ENCODE measurements at regions not wholly inside any gene's neighbourhood (a gene's known extent, or its start where the extent isn't known, plus 50 kb on each side); places are given as distances from the start of the nearest gene placed in this dataset.
"Not testable (repeated sequence)": the region's sequence is repeated elsewhere in the genome, so short reads cannot be mapped to it uniquely, and the experiment has no call there.

DNA sequence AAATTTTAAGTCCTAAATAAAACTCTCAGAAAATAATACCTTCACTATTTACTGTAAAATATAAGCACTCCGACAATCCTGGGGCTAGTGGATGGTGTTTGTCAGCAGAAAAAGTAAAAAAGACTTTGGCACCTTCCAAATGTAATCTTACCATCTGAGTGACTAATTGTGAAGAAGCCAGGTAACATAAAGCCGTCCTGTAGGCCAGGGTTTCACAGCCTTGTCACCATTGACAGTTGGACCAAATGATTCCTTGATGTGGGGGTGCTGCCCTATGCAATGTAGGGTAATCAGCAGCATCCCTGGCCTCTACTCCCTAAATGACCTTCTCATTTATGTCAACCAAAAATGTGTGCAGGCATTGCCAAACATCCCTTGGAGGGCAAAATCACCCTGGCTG lies 87.2 kb downstream of the CAPZA3 start:
- CTCF ChIA-PET = no interaction called here
- intact Hi-C loops (cut with micrococcal nuclease) = no loop called here
- H3K4me1 Mint-ChIP-seq (ENCODE audit: low read depth) = no peaks in the 10 kb centered on the region
- no peak overlapping the region for H3K27ac Mint-ChIP-seq
- H3K4me3 Mint-ChIP-seq = no peak overlapping the region
- no peaks in the 10 kb centered on the region for H3K27me3 Mint-ChIP-seq
- TF ChIP-seq, protein P1, sequence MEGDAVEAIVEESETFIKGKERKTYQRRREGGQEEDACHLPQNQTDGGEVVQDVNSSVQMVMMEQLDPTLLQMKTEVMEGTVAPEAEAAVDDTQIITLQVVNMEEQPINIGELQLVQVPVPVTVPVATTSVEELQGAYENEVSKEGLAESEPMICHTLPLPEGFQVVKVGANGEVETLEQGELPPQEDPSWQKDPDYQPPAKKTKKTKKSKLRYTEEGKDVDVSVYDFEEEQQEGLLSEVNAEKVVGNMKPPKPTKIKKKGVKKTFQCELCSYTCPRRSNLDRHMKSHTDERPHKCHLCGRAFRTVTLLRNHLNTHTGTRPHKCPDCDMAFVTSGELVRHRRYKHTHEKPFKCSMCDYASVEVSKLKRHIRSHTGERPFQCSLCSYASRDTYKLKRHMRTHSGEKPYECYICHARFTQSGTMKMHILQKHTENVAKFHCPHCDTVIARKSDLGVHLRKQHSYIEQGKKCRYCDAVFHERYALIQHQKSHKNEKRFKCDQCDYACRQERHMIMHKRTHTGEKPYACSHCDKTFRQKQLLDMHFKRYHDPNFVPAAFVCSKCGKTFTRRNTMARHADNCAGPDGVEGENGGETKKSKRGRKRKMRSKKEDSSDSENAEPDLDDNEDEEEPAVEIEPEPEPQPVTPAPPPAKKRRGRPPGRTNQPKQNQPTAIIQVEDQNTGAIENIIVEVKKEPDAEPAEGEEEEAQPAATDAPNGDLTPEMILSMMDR (IDR thresholded peaks at IDR 0.05) = no peak
- peaks cover 9% of the 10 kb centered on the region for H3K9me3 Mint-ChIP-seq
- DNase-seq (no peak), ATAC-seq (no peak)
- POLR2A ChIA-PET = no interaction called here
- no peaks in the 10 kb centered on the region for H3K36me3 Mint-ChIP-seq (ENCODE audit: low read depth)

DNA sequence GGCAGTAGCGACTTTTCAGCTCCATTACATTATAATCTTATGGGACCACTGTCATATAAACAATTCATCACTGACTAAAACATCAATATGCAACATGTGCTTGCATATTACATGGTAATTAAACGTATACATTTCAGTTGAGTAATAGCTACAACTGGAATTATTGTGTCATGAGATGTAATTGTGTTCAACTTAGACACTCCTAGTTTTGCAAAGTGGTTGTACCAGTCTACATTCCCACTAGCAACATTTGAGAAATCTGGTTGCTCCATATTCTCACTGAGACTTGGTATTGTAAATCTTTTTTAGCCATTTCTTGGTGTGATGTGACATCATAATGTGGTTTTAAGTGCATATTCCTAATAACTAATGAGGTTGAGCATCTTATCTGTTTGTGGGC lies 90.0 kb downstream of the CAPZA3 start:
- ATAC-seq (no peak), DNase-seq (no peak)
- intact Hi-C loops (cut with micrococcal nuclease) = no loop called here
- Mint-ChIP-seq H3K27me3 (peaks cover 2% of the 10 kb centered on the region), H3K9me3 (peaks cover 9% of the 10 kb centered on the region), H3K4me3 (no peak overlapping the region), H3K27ac (no peak overlapping the region), H3K36me3 (ENCODE audit: low read depth) (no peaks in the 10 kb centered on the region), H3K4me1 (ENCODE audit: low read depth) (no peaks in the 10 kb centered on the region)
- TF ChIP-seq, protein P1 (IDR thresholded peaks at IDR 0.05) = no peak
- ChIA-PET POLR2A (no interaction called here), CTCF (no interaction called here)

DNA sequence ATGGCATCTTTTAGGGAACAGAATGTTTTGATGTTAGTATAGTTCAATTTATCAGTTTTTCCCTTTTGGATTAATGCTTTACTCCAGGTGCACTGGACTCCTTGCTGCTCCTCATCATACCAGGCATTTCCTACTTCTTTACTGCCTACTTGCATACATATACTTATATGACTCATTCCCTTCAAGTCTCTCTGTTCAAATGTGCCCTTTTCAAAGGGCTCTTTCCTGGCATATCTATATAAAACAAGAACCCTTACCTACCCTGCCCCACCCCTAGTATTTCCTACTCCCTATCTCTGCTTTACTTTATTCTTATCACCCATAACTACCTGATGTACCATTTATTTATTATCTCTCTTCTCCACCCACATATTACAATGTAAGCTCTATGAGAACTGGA lies 90.6 kb downstream of the CAPZA3 start:
- ChIA-PET POLR2A (no interaction called here), CTCF (no interaction called here)
- H3K9me3 Mint-ChIP-seq = peaks cover 9% of the 10 kb centered on the region
- H3K36me3 Mint-ChIP-seq (ENCODE audit: low read depth) = no peaks in the 10 kb centered on the region
- TF ChIP-seq, protein P1 (IDR thresholded peaks at IDR 0.05) = no peak
- ATAC-seq = no peak
- DNase-seq = no peak
- no peak overlapping the region for H3K4me3 Mint-ChIP-seq
- H3K27me3 Mint-ChIP-seq = peaks cover 2% of the 10 kb centered on the region
- intact Hi-C loops (cut with micrococcal nuclease) = no loop called here
- no peak overlapping the region for H3K27ac Mint-ChIP-seq
- no peaks in the 10 kb centered on the region for H3K4me1 Mint-ChIP-seq (ENCODE audit: low read depth)

DNA sequence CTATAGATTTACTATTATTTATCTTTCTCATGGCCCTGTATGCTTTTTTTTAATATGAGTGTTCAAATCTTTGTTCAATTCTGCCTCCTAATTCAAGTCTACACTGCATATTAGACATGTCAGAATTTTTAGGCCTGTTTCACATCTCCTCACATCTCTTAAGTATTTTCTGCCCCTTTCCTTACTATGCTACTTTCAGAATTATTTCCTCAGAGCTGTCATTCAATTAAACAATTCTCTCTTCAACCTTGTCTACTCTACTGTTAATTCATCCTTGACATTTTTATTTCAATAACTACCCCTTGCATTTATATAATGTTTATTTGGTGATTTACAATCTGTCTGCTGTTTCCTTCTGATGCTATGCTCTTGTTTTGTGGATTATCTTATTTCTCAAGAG lies 91.1 kb downstream of the CAPZA3 start:
- H3K27ac Mint-ChIP-seq = no peak overlapping the region
- intact Hi-C loops (cut with micrococcal nuclease) = no loop called here

DNA sequence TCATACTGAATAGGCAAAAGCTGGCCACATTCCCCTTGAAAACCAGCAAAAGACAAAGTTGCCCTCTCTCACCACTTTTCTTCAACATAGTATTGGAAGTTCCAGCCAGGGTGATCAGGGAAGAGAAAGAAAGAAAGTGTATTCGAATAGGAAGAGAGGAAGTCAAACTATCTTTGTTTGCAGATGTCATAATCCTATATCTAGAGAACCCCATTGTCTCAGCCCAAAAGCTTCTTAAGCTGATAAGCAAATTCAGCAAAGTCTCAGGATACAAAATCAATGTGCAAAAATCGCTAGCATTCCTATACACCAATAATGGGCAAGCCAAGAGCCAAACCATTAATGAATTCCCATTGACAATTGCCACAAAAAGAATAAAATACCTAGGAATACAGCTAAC lies 95.0 kb downstream of the CAPZA3 start:
- ATAC-seq; H3K27ac Mint-ChIP-seq; POLR2A ChIA-PET; H3K36me3 Mint-ChIP-seq (ENCODE audit: low read depth); CTCF ChIA-PET; H3K4me3 Mint-ChIP-seq; H3K4me1 Mint-ChIP-seq (ENCODE audit: low read depth); intact Hi-C loops (cut with micrococcal nuclease); H3K9me3 Mint-ChIP-seq; DNase-seq; H3K27me3 Mint-ChIP-seq: not testable (repeated sequence)

More for the DNA sequence above, 91.1 kb downstream of the CAPZA3 start:
- H3K4me1 Mint-ChIP-seq (ENCODE audit: low read depth) = no peaks in the 10 kb centered on the region
- H3K9me3 Mint-ChIP-seq = peaks cover 9% of the 10 kb centered on the region
- H3K4me3 Mint-ChIP-seq = no peak overlapping the region
- POLR2A ChIA-PET = no interaction called here
- CTCF ChIA-PET = interaction anchor here (0.8 kb wide), 1 partner anchor 357 kb away, joined by 4 read pairs; no protein-coding TSS in a partner anchor
- ATAC-seq = no peak
- DNase-seq = no peak
- TF ChIP-seq, protein P1 (IDR thresholded peaks at IDR 0.05) = no peak
- H3K27me3 Mint-ChIP-seq = peaks cover 2% of the 10 kb centered on the region
- no peaks in the 10 kb centered on the region for H3K36me3 Mint-ChIP-seq (ENCODE audit: low read depth)

DNA sequence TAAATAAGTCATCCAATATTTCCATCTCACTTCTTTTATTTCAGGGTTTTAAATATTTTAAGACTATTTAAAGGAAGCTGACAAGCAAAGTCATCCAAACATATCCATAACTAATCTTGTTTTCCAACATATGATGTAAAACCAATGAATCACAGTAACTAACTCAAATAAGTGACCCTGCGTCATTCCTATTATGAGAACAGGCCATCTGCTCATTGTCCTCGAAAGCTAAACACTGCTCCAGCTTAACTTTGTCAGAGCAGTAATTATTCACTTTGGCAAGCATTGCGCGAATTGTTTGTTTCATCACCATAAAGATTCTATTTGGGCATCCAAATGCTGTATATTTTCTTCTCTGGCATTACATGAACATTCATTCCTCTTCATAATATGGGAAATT lies 99.1 kb downstream of the CAPZA3 start:
- Mint-ChIP-seq H3K9me3 (peaks cover 2% of the 10 kb centered on the region), H3K27ac (no peak overlapping the region), H3K27me3 (no peaks in the 10 kb centered on the region), H3K36me3 (ENCODE audit: low read depth) (no peaks in the 10 kb centered on the region), H3K4me1 (ENCODE audit: low read depth) (no peaks in the 10 kb centered on the region), H3K4me3 (no peak overlapping the region)
- DNase-seq = no peak
- TF ChIP-seq, protein P1 (IDR thresholded peaks at IDR 0.05) = no peak
- intact Hi-C loops (cut with micrococcal nuclease) = no loop called here
- POLR2A ChIA-PET = no interaction called here
- no peak for ATAC-seq
- CTCF ChIA-PET = interaction anchor here (1.0 kb wide), 1 partner anchor 24 kb away, joined by 3 read pairs; no protein-coding TSS in a partner anchor

All from activated CD8-positive, alpha-beta T cell treated with anti-CD3 and anti-CD28 coated beads for 36 hours (primary cell).